ENCODE measurements at regions not wholly inside any gene's neighbourhood (a gene's known extent, or its start where the extent isn't known, plus 50 kb on each side); places are given as distances from the start of the nearest gene placed in this dataset.

DNA sequence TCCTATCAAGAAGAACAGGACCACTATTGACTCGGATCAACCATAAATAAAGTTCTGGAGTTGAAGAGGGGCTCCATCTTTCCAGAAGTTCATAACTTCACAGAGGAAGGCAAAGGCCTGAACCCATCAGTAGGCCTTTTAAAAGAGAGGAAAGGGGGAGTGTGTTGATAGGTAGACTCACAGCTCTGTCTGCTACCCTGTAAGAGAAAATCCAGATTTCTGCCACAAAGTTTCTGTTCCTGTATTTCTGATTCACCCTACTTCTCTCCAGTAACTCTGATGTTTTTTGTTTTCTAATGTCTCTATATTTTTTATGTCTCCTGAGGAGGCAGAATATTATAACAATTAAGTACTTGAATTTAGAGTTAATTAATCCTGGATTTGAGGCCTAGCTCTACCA lies 564.0 kb downstream of the TNS1 start:
- TF ChIP-seq, protein P1, sequence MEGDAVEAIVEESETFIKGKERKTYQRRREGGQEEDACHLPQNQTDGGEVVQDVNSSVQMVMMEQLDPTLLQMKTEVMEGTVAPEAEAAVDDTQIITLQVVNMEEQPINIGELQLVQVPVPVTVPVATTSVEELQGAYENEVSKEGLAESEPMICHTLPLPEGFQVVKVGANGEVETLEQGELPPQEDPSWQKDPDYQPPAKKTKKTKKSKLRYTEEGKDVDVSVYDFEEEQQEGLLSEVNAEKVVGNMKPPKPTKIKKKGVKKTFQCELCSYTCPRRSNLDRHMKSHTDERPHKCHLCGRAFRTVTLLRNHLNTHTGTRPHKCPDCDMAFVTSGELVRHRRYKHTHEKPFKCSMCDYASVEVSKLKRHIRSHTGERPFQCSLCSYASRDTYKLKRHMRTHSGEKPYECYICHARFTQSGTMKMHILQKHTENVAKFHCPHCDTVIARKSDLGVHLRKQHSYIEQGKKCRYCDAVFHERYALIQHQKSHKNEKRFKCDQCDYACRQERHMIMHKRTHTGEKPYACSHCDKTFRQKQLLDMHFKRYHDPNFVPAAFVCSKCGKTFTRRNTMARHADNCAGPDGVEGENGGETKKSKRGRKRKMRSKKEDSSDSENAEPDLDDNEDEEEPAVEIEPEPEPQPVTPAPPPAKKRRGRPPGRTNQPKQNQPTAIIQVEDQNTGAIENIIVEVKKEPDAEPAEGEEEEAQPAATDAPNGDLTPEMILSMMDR (IDR thresholded peaks at IDR 0.05) = no peak
- TF ChIP-seq POLR2A (IDR thresholded peaks at IDR 0.05) (no peak), POLR2AphosphoS5 (IDR thresholded peaks at IDR 0.05) (no peak), EP300 (IDR thresholded peaks at IDR 0.05) (no peak)
